ENCODE measurements at regions not wholly inside any gene's neighbourhood (a gene's known extent, or its start where the extent isn't known, plus 50 kb on each side); places are given as distances from the start of the nearest gene placed in this dataset.

DNA sequence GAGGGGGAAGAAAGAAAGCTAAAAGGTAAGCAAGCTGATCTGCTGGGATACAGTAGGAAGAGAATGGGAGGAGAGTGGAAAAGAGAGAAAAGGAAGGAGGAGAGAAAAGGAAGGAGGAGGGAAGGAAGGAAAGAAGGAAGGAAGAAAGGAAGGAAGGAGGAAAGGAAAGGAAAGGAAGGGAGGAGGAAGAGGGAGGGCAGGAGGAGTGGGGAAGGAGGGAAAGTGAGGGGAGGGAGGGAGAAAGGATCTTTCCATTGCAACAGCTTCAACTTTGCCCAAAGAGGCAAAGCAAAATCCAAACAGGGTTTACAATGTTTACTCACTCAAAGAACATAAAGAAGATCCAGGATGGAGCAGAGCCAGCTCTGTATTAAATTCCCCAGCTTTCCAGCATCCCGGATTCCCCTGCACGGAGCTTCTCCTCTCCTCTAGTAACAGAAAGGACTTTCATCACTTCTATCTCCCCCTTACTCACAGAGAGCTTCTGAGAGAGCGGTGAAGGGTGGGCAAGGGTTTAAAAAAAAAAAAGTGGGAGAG, 494.2 kb upstream of the PROK2 start:
- H3K27ac ChIP-seq (ENCODE audit: low read depth, low read length) = peak overlapping the region; percentile 38
- H3K4me3 ChIP-seq (ENCODE audit: low read depth in 1 of 2, low read length in 2 of 2) = no peak overlapping the region
- peaks cover 29% of the 10 kb centered on the region for H3K4me1 ChIP-seq (ENCODE audit: insufficient read depth, low read length)
- no peaks in the 10 kb centered on the region for H3K27me3 ChIP-seq (ENCODE audit: control insufficient read depth in 1 of 2, insufficient read depth in 2 of 2, low read length in 2 of 2)
- H3K9me3 ChIP-seq (ENCODE audit: low read length) = no peaks in the 10 kb centered on the region
- no peak overlapping the region for H3K9ac ChIP-seq (ENCODE audit: low read length)
- no peaks in the 10 kb centered on the region for H3K36me3 ChIP-seq (ENCODE audit: insufficient read depth, low read length)

DNA sequence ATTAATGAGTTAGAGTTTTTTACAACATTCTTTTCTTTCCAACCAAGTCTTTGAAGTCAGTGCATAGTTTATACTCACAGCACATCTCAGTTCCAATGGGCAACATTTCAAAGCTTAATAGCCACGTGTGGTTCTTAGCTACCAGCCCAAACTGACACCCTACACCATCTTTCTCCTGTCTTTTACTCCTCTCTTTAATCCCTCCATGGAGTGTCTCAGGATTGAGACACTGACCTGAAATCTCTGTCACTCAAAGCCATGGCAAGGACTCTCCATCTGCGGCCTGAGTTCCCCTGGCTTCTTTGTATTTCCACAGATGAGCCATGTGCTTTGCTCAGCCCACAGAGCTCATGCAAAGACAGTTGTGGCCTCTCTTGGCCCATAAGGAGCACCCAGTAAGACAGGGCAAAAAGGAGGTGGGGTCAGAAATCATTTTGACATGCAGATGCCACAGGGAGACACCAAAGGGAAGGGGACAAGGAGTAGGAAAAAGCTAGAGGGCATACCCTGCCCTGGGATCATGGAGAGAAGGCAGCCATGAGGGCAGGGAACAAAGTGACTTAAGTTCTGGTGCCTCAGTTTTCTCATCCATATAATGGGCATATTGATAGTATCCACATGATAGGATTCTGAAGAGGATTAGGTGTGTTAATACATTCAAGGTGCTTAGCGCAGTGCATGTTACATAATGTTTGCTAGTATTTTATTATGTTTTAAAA, 493.6 kb upstream of the PROK2 start:
- Histone ChIP-seq H3K9me3 (ENCODE audit: low read length) (no peaks in the 10 kb centered on the region), H3K27ac (ENCODE audit: low read depth, low read length) (peak overlapping the region; percentile 15), H3K27me3 (ENCODE audit: control insufficient read depth in 1 of 2, insufficient read depth in 2 of 2, low read length in 2 of 2) (no peaks in the 10 kb centered on the region), H3K9ac (ENCODE audit: low read length) (no peak overlapping the region), H3K36me3 (ENCODE audit: insufficient read depth, low read length) (no peaks in the 10 kb centered on the region), H3K4me3 (ENCODE audit: low read depth in 1 of 2, low read length in 2 of 2) (no peak overlapping the region), H3K4me1 (ENCODE audit: insufficient read depth, low read length) (peaks cover 35% of the 10 kb centered on the region)

DNA sequence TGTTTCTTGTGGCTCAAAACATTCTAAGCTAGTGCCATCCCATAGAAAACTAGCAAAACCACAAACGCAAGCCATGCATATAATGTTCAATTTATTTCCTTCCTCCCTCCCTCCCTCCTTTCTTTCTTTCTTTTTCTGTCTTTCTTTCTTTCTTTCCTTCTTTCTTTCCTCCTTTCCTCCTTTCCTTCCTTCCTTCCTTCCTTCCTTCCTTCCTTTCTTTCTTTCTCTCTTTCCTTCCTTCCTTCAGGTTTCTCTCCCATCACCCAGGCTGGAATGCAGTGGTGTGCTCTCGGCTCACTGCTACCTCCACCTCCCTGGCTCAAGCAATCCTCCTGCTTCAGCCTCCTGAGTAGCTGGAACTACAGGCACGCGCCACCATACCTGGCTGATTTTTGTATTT, 492.8 kb upstream of the PROK2 start:
- H3K27me3 ChIP-seq (ENCODE audit: control insufficient read depth in 1 of 2, insufficient read depth in 2 of 2, low read length in 2 of 2) = no peaks in the 10 kb centered on the region
- no peak overlapping the region for H3K9ac ChIP-seq (ENCODE audit: low read length)
- no peaks in the 10 kb centered on the region for H3K9me3 ChIP-seq (ENCODE audit: low read length)
- no peak overlapping the region for H3K27ac ChIP-seq (ENCODE audit: low read depth, low read length)
- H3K4me3 ChIP-seq (ENCODE audit: low read depth in 1 of 2, low read length in 2 of 2) = no peak overlapping the region
- H3K36me3 ChIP-seq (ENCODE audit: insufficient read depth, low read length) = no peaks in the 10 kb centered on the region
- H3K4me1 ChIP-seq (ENCODE audit: insufficient read depth, low read length) = peaks cover 37% of the 10 kb centered on the region

DNA sequence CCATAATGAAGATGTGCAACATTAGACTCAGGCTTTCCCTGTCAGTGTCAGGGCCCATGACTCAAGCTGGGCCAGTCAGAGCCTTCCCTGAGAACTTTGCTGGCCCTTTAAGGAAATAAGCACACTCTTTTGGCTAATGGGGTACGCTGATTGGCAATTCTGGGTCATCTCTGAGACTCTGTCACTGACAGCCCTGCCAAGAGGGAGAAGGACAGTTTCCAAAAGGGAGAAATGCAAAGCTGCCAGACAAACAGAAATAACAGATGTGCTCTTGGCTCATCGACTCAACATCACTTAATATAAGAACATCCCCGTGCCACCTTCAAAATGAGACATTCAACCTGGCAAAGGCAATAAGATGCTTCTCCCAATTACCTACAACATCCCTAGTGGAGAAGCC, 491.9 kb upstream of the PROK2 start:
- Histone ChIP-seq H3K27ac (ENCODE audit: low read depth, low read length) (no peak overlapping the region), H3K4me3 (ENCODE audit: low read depth in 1 of 2, low read length in 2 of 2) (no peak overlapping the region)

DNA sequence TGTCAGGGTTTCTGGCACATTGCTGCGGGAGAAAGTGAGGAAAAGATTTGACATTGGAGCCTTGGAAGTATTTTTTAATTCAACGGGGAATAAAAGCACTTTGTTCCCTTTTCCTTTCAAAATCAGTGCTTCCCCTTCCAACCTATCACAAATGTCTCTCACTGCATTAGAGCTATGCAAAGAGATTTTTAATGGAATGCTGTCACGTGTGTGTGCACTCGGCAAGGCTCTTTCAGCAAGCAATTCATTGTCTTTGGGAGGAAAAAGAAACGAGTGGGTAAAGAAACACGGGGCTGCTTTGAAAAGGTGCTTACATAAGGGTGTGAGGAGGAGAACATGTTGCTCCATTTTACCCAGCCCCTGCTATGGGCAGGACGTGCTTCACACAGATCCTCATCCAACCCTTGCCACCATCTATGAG, 490.4 kb upstream of the PROK2 start:
- H3K27me3 ChIP-seq (ENCODE audit: control insufficient read depth in 1 of 2, insufficient read depth in 2 of 2, low read length in 2 of 2) = no peaks in the 10 kb centered on the region

More for the DNA sequence above, 491.9 kb upstream of the PROK2 start:
- Histone ChIP-seq H3K4me1 (ENCODE audit: insufficient read depth, low read length) (peaks cover 37% of the 10 kb centered on the region), H3K27me3 (ENCODE audit: control insufficient read depth in 1 of 2, insufficient read depth in 2 of 2, low read length in 2 of 2) (no peaks in the 10 kb centered on the region), H3K9me3 (ENCODE audit: low read length) (no peaks in the 10 kb centered on the region), H3K9ac (ENCODE audit: low read length) (no peak overlapping the region), H3K36me3 (ENCODE audit: insufficient read depth, low read length) (no peaks in the 10 kb centered on the region)

DNA sequence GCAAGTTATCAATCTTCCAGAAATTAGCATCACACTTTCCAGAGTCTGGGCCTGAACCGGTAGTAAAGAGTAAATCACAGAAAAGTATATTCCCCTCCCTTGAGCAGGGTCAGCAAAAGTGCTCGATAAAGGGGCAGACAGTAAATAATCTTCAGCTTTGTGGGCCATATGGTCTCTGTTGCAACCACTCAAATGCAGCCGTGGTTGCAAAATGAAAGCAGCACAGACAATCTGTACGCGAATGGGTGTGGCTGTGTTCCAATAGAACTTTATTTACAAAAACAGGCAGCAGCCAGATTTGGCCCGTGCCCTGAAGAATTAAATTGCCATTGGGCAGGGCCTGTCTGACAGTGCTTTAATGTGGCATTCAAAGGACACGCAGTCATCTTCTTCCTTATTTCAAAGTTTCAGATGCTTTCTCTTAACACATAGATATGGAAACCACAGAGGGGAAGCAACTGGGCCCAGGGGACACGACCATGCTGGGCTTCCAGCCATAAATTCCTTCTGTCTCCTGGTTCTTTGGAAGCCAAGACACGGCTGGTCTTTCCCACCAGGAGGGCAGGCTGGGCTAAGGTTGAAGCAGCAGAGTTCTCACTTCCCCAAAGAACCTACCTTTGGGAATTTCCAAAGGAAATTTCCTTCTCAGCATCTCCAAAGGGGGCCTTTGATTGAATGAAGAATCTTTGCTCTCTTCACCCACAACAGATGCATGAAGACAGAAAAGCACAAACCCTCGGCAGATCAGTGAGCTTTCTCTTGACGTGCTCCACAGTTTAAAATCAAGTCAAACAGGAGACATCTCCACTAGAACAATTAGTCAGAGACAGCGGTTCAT, 489.8 kb upstream of the PROK2 start:
- no peaks in the 10 kb centered on the region for H3K36me3 ChIP-seq (ENCODE audit: insufficient read depth, low read length)
- no peaks in the 10 kb centered on the region for H3K9me3 ChIP-seq (ENCODE audit: low read length)
- H3K4me1 ChIP-seq (ENCODE audit: insufficient read depth, low read length) = peaks cover 40% of the 10 kb centered on the region
- H3K27ac ChIP-seq (ENCODE audit: low read depth, low read length) = peak overlapping the region; percentile 46
- no peaks in the 10 kb centered on the region for H3K27me3 ChIP-seq (ENCODE audit: control insufficient read depth in 1 of 2, insufficient read depth in 2 of 2, low read length in 2 of 2)
- H3K9ac ChIP-seq (ENCODE audit: low read length) = no peak overlapping the region
- H3K4me3 ChIP-seq (ENCODE audit: low read depth in 1 of 2, low read length in 2 of 2) = peak overlapping the region in 1 of 2 donors; percentile 35

More for the DNA sequence above, 490.4 kb upstream of the PROK2 start:
- H3K4me1 ChIP-seq (ENCODE audit: insufficient read depth, low read length) = peaks cover 39% of the 10 kb centered on the region
- no peak overlapping the region for H3K9ac ChIP-seq (ENCODE audit: low read length)
- H3K4me3 ChIP-seq (ENCODE audit: low read depth in 1 of 2, low read length in 2 of 2) = no peak overlapping the region
- no peaks in the 10 kb centered on the region for H3K9me3 ChIP-seq (ENCODE audit: low read length)
- no peak overlapping the region for H3K27ac ChIP-seq (ENCODE audit: low read depth, low read length)
- H3K36me3 ChIP-seq (ENCODE audit: insufficient read depth, low read length) = no peaks in the 10 kb centered on the region

DNA sequence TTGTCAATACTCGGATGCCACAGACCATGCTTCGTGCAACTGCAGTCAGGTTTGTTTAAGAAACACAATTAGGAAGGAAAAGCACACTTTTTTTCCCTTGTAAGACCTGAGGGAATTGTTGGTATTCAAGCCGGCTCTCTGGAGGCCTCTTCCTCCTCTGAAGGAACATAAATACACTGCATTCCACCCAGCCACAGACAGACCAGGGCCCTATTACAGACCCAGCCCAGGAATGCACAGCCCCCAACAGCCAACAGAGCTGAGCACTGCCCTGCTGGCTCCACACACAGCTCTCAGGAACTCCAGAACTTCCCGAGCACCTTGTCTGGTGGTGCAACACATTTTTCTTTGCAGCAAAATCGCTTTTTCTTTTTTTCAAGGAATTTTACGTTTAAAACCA, 488.7 kb upstream of the PROK2 start:
- no peak overlapping the region for H3K4me3 ChIP-seq (ENCODE audit: low read depth in 1 of 2, low read length in 2 of 2)

DNA sequence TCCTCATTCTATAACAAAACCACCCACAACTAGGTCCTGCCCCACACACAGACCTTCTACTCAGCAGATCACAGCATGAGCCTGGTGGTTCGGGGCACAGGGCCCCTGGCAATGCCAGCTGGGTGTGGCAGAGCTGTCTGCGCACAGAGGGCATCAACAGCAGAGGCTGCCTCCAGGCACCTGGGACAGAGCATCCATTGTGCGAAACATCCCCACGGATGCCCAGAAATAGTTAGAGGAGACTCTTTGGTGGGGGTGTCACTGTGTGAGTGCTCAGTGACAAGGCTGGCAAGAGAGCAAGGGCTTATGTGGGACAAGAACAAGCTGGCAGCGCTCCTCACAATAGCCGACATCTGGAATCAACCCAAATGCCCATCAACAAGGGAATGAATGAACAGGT, 487.4 kb upstream of the PROK2 start:
- Histone ChIP-seq H3K27ac (ENCODE audit: low read depth, low read length) (no peak overlapping the region), H3K4me1 (ENCODE audit: insufficient read depth, low read length) (peaks cover 35% of the 10 kb centered on the region), H3K36me3 (ENCODE audit: insufficient read depth, low read length) (no peaks in the 10 kb centered on the region), H3K4me3 (ENCODE audit: low read depth in 1 of 2, low read length in 2 of 2) (no peak overlapping the region), H3K9ac (ENCODE audit: low read length) (no peak overlapping the region), H3K9me3 (ENCODE audit: low read length) (no peaks in the 10 kb centered on the region), H3K27me3 (ENCODE audit: control insufficient read depth in 1 of 2, insufficient read depth in 2 of 2, low read length in 2 of 2) (no peaks in the 10 kb centered on the region)

More for the DNA sequence above, 488.7 kb upstream of the PROK2 start:
- Histone ChIP-seq H3K4me1 (ENCODE audit: insufficient read depth, low read length) (peaks cover 35% of the 10 kb centered on the region), H3K9me3 (ENCODE audit: low read length) (no peaks in the 10 kb centered on the region), H3K27ac (ENCODE audit: low read depth, low read length) (no peak overlapping the region), H3K27me3 (ENCODE audit: control insufficient read depth in 1 of 2, insufficient read depth in 2 of 2, low read length in 2 of 2) (no peaks in the 10 kb centered on the region), H3K36me3 (ENCODE audit: insufficient read depth, low read length) (no peaks in the 10 kb centered on the region), H3K9ac (ENCODE audit: low read length) (no peak overlapping the region)

DNA sequence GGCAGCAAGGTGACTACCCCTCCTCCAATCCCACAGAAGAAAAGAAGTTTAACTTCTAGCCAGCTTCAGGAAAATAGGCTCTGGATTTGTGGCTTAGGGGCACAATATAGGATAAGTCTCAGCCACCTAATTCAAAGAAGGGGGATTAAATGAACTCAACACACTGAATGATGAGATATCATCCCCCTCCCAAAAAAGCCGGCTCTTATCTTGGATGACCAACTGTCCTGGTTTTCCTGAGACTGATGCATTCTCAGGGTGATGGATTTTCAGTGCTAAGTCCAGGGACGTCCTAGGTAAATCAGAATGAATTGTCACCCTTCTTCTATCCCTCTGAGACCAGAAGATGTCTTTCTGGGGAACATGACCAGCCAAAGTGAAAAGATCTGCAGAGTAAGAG, 487.0 kb upstream of the PROK2 start:
- Histone ChIP-seq H3K9ac (ENCODE audit: low read length) (no peak overlapping the region), H3K9me3 (ENCODE audit: low read length) (no peaks in the 10 kb centered on the region), H3K4me1 (ENCODE audit: insufficient read depth, low read length) (peaks cover 35% of the 10 kb centered on the region), H3K27me3 (ENCODE audit: control insufficient read depth in 1 of 2, insufficient read depth in 2 of 2, low read length in 2 of 2) (no peaks in the 10 kb centered on the region), H3K4me3 (ENCODE audit: low read depth in 1 of 2, low read length in 2 of 2) (no peak overlapping the region), H3K27ac (ENCODE audit: low read depth, low read length) (no peak overlapping the region), H3K36me3 (ENCODE audit: insufficient read depth, low read length) (no peaks in the 10 kb centered on the region)

DNA sequence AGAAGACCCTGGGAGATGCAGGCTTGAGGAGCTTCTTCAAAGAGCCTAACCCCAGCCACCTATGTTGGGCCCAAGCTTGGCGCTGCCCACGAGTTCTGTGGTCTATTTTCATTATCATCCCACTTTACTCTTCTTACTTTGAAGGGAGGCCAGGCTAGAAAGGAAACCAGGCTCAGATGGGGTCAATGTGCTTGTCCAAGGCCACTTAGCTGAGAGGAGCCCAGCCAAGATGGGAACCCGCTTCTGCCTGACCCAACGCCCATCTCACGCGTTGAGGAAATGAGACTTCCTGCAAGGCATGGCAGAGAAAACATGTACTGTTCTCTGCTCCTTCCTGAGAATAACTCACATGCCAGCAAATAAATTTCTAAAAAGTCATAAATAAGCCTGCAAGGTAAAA, 486.3 kb upstream of the PROK2 start:
- H3K4me1 ChIP-seq (ENCODE audit: insufficient read depth, low read length) = peaks cover 35% of the 10 kb centered on the region

DNA sequence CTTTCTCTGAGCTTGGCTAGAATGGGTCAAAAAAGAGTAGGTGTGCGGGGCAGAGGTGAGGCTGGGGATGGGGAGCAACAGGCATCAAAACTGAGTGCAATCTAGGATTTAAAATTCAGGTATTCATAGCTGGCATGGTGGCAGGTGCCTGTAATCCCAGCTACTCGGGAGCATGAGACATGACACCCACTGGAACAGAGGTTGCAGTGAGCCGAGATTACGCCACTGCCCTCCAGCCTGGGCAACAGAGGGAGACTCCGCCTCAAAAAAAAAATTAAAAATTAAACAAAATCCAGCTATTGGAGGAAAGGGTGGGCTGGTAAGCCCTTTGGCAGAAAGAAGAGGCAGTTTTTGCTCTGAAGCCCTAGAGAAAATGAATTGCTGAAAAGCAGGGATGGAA, 485.8 kb upstream of the PROK2 start:
- Histone ChIP-seq H3K36me3 (ENCODE audit: insufficient read depth, low read length) (no peaks in the 10 kb centered on the region), H3K27me3 (ENCODE audit: control insufficient read depth in 1 of 2, insufficient read depth in 2 of 2, low read length in 2 of 2) (no peaks in the 10 kb centered on the region), H3K4me3 (ENCODE audit: low read depth in 1 of 2, low read length in 2 of 2) (no peak overlapping the region), H3K27ac (ENCODE audit: low read depth, low read length) (peak overlapping the region; percentile 16), H3K4me1 (ENCODE audit: insufficient read depth, low read length) (peaks cover 34% of the 10 kb centered on the region), H3K9me3 (ENCODE audit: low read length) (no peaks in the 10 kb centered on the region), H3K9ac (ENCODE audit: low read length) (no peak overlapping the region)

More for the DNA sequence above, 486.3 kb upstream of the PROK2 start:
- H3K36me3 ChIP-seq (ENCODE audit: insufficient read depth, low read length) = no peaks in the 10 kb centered on the region
- no peaks in the 10 kb centered on the region for H3K9me3 ChIP-seq (ENCODE audit: low read length)
- no peak overlapping the region for H3K4me3 ChIP-seq (ENCODE audit: low read depth in 1 of 2, low read length in 2 of 2)
- no peak overlapping the region for H3K27ac ChIP-seq (ENCODE audit: low read depth, low read length)
- H3K27me3 ChIP-seq (ENCODE audit: control insufficient read depth in 1 of 2, insufficient read depth in 2 of 2, low read length in 2 of 2) = no peaks in the 10 kb centered on the region
- H3K9ac ChIP-seq (ENCODE audit: low read length) = no peak overlapping the region

Measured in muscle layer of colon (tissue), 2 donors.